ENCODE measurements at regions not wholly inside any gene's neighbourhood (a gene's known extent, or its start where the extent isn't known, plus 50 kb on each side); places are given as distances from the start of the nearest gene placed in this dataset.

GRCh38 chr2:242056026-242056425 lies 186.5 kb downstream of the RTP5 start:
- ChIA-PET CTCF (no interaction called here), RAD21 (ENCODE audit: low non-redundant PET in 1 of 2, low total read pairs in 2 of 2, uncharacterized antibody in 2 of 2, unreplicated experiment in 2 of 2) (no interaction called here), POLR2A (no interaction called here)
- intact Hi-C loops (cut with micrococcal nuclease) = no loop called here
- Histone ChIP-seq H3K27me3 (ENCODE audit: insufficient read depth, low read length) (peaks cover 10% of the 10 kb centered on the region; the same call in 1 of the 2 replicates), H3K36me3 (ENCODE audit: control insufficient read depth in 1 of 2, insufficient read depth in 2 of 2, low read length in 2 of 2) (no peaks in the 10 kb centered on the region), H2AFZ (ENCODE audit: low read depth, low read length, poor library complexity, severe bottlenecking) (no peak overlapping the region), H3K4me1 (ENCODE audit: control insufficient read depth in 1 of 2, insufficient read depth in 2 of 2, low read length in 2 of 2) (no peaks in the 10 kb centered on the region), H3K4me3 (replicated peaks in 1 of 2; ENCODE audit: low read depth in 1 of 2, low read length in 2 of 2) (no peak overlapping the region), H4K20me1 (ENCODE audit: insufficient read depth) (no peaks in the 10 kb centered on the region), H3K9me2 (ENCODE audit: insufficient read depth) (no peaks in the 10 kb centered on the region), H3K79me2 (ENCODE audit: insufficient read depth, low read length) (no peaks in the 10 kb centered on the region), H3K9ac (ENCODE audit: low read length) (no peak overlapping the region), H3K4me2 (ENCODE audit: low read length) (no peak overlapping the region), H3K27ac (ENCODE audit: low read depth, low read length) (no peak overlapping the region), H3K9me3 (ENCODE audit: control insufficient read depth in 1 of 2, insufficient read depth in 1 of 2, low read depth in 1 of 2, low read length in 2 of 2) (peaks cover 0 to 3% of the 10 kb centered on the region in 2 experiments; a peak in 1 of 4 replicates)
- no peak for DNase-seq (ENCODE audit: low read depth, low spot score)
- no peak for ATAC-seq
- no peak for TF ChIP-seq POLR2A (IDR thresholded peaks at IDR 0.05; ENCODE audit: borderline replicate concordance, extremely low read depth, insufficient read depth, insufficient read length)
- TF ChIP-seq FOSL1 (IDR thresholded peaks at IDR 0.05; ENCODE audit: low read depth) = no peak
- no peak for TF ChIP-seq RAD21 (IDR thresholded peaks at IDR 0.05; ENCODE audit: low read depth)
- no peak for TF ChIP-seq YY1 (IDR thresholded peaks at IDR 0.05; ENCODE audit: extremely low read depth, insufficient replicate concordance, low read depth, low read length)
- no peak for TF ChIP-seq CEBPB (IDR thresholded peaks at IDR 0.05; ENCODE audit: low read depth)
- TF ChIP-seq, protein P1, sequence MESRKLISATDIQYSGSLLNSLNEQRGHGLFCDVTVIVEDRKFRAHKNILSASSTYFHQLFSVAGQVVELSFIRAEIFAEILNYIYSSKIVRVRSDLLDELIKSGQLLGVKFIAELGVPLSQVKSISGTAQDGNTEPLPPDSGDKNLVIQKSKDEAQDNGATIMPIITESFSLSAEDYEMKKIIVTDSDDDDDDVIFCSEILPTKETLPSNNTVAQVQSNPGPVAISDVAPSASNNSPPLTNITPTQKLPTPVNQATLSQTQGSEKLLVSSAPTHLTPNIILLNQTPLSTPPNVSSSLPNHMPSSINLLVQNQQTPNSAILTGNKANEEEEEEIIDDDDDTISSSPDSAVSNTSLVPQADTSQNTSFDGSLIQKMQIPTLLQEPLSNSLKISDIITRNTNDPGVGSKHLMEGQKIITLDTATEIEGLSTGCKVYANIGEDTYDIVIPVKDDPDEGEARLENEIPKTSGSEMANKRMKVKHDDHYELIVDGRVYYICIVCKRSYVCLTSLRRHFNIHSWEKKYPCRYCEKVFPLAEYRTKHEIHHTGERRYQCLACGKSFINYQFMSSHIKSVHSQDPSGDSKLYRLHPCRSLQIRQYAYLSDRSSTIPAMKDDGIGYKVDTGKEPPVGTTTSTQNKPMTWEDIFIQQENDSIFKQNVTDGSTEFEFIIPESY (IDR thresholded peaks at IDR 0.05; ENCODE audit: extremely low read depth, insufficient replicate concordance, low read length) = no peak
- TF ChIP-seq, protein P2, sequence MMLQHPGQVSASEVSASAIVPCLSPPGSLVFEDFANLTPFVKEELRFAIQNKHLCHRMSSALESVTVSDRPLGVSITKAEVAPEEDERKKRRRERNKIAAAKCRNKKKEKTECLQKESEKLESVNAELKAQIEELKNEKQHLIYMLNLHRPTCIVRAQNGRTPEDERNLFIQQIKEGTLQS (IDR thresholded peaks at IDR 0.05) = no peak
- no peak for TF ChIP-seq SP1 (IDR thresholded peaks at IDR 0.05; ENCODE audit: low read depth)
- BruUV-seq (replicated peaks) = no TSS peak

DNA sequence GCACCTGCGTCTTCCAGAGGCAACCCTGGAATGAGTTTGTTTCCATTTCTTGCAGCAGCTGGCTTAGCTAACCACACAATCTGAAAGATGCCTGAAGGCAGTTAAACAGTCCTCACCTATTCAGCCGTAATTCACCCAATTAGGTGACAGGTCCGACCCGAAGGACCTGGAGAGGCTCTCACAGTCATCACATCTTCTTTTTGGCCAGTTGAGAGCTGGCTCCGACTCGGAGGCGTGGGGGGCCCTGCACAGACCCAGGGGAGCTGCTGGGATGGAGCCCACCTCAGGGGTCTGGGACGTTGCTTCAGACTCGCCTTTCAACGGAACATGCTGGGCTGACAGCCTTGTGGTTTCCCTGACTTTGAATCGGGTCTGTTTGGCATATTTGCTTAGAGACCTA lies 187.3 kb downstream of the RTP5 start:
- peaks cover 7% of the 10 kb centered on the region; the same call in 1 of the 2 replicates for H3K27me3 ChIP-seq (ENCODE audit: insufficient read depth, low read length)
- intact Hi-C loops (cut with micrococcal nuclease) = no loop called here
- no peak overlapping the region for H3K9ac ChIP-seq (ENCODE audit: low read length)
- no peaks in the 10 kb centered on the region for H3K36me3 ChIP-seq (ENCODE audit: control insufficient read depth in 1 of 2, insufficient read depth in 2 of 2, low read length in 2 of 2)
- H3K4me2 ChIP-seq (ENCODE audit: low read length) = no peak overlapping the region
- no peak overlapping the region for H2AFZ ChIP-seq (ENCODE audit: low read depth, low read length, poor library complexity, severe bottlenecking)
- no peak overlapping the region for H3K27ac ChIP-seq (ENCODE audit: low read depth, low read length)
- no peaks in the 10 kb centered on the region for H3K4me1 ChIP-seq (ENCODE audit: control insufficient read depth in 1 of 2, insufficient read depth in 2 of 2, low read length in 2 of 2)
- POLR2A ChIA-PET = no interaction called here
- BruUV-seq (replicated peaks) = no TSS peak
- RAD21 ChIA-PET (ENCODE audit: low non-redundant PET in 1 of 2, low total read pairs in 2 of 2, uncharacterized antibody in 2 of 2, unreplicated experiment in 2 of 2) = no interaction called here
- no peaks in the 10 kb centered on the region for H3K9me2 ChIP-seq (ENCODE audit: insufficient read depth)
- CTCF ChIA-PET = no interaction called here
- no peak overlapping the region for H3K4me3 ChIP-seq (replicated peaks in 1 of 2; ENCODE audit: low read depth in 1 of 2, low read length in 2 of 2)
- no peaks in the 10 kb centered on the region for H4K20me1 ChIP-seq (ENCODE audit: insufficient read depth)
- DNase-seq (ENCODE audit: low read depth, low spot score) (no peak), ATAC-seq (no peak)
- H3K79me2 ChIP-seq (ENCODE audit: insufficient read depth, low read length) = no peaks in the 10 kb centered on the region
- peaks cover 0 to 3% of the 10 kb centered on the region in 2 experiments; a peak in 1 of 4 replicates for H3K9me3 ChIP-seq (ENCODE audit: control insufficient read depth in 1 of 2, insufficient read depth in 1 of 2, low read depth in 1 of 2, low read length in 2 of 2)
- no peak for TF ChIP-seq MAX (IDR thresholded peaks at IDR 0.05)
- no peak for TF ChIP-seq JUND (IDR thresholded peaks at IDR 0.05)
- TF ChIP-seq CTCF (IDR thresholded peaks at IDR 0.05 in 2 of 3, conservative IDR thresholded peaks at IDR 0.05 in 1 of 3; ENCODE audit: borderline replicate concordance in 1 of 3, insufficient read depth in 1 of 3, low read depth in 2 of 3, low read length in 2 of 3) = no peak
- no peak for TF ChIP-seq CBX3 (IDR thresholded peaks at IDR 0.05; ENCODE audit: low read depth)
- no peak for TF ChIP-seq REST (IDR thresholded peaks at IDR 0.05; ENCODE audit: low read depth)
- TF ChIP-seq SIN3A (IDR thresholded peaks at IDR 0.05; ENCODE audit: low read depth) = no peak
